Endodermal cell (in vitro differentiated cells): ENCODE measurements at regions not wholly inside any gene's neighbourhood (a gene's known extent, or its start where the extent isn't known, plus 50 kb on each side); places are given as distances from the start of the nearest gene placed in this dataset.

Experiments used
- DNase-seq: peaks from one replicate; pipeline ENCODE4 v3.0.0-alpha.2; 2017
- H3K27ac ChIP-seq: 2 replicates; pipeline ENCODE4 v1.5.1; 2013; ENCODE audit warnings: mild to moderate bottlenecking, low read depth, low read length, moderate library complexity
- H3K27me3 ChIP-seq: 2 replicates; pipeline ENCODE4 v1.6.1; 2013; ENCODE audit warnings: mild to moderate bottlenecking, low read length, moderate library complexity; ENCODE audit not compliant: insufficient read depth, control insufficient read depth, poor library complexity, severe bottlenecking
- H3K36me3 ChIP-seq: 2 replicates; pipeline ENCODE4 v1.7.0; 2013; ENCODE audit warnings: mild to moderate bottlenecking, low read length, moderate library complexity; ENCODE audit not compliant: control insufficient read depth, insufficient read depth
- H3K4me1 ChIP-seq: one replicate; pipeline ENCODE4 v1.7.0; 2013; ENCODE audit warnings: low read length; ENCODE audit not compliant: control insufficient read depth, insufficient read depth
- H3K4me3 ChIP-seq: 2 replicates; pipeline ENCODE4 v1.5.1; 2013; ENCODE audit warnings: mild to moderate bottlenecking, low read length, moderate library complexity
- H3K9ac ChIP-seq: 2 replicates; pipeline ENCODE4 v1.6.1; 2013; ENCODE audit warnings: mild to moderate bottlenecking, low read length, moderate library complexity; ENCODE audit not compliant: poor library complexity, severe bottlenecking; ENCODE audit errors: extremely low read depth
- H3K9me3 ChIP-seq: 2 replicates; pipeline ENCODE4 v1.6.1; 2013; ENCODE audit warnings: mild to moderate bottlenecking, low read length, moderate library complexity; ENCODE audit not compliant: control insufficient read depth
- H3K27ac Mint-ChIP-seq: 2 replicates; pipeline ENCODE4 v1.8.0; 2020; ENCODE audit warnings: mixed read lengths
- H3K27me3 Mint-ChIP-seq: 2 replicates; pipeline ENCODE4 v1.8.0; 2021; ENCODE audit warnings: mild to moderate bottlenecking, mixed read lengths; ENCODE audit not compliant: insufficient read depth
- H3K36me3 Mint-ChIP-seq: 2 replicates; pipeline ENCODE4 v1.8.0; 2020; ENCODE audit warnings: low read depth, mixed read lengths
- H3K4me1 Mint-ChIP-seq: 2 replicates; pipeline ENCODE4 v1.8.0; 2020; ENCODE audit warnings: mixed read lengths
- H3K4me3 Mint-ChIP-seq: 2 replicates; pipeline ENCODE4 v1.8.0; 2020; ENCODE audit warnings: mild to moderate bottlenecking, moderate library complexity, mixed read lengths
- H3K9me3 Mint-ChIP-seq: 2 replicates; pipeline ENCODE4 v1.8.0; 2020; ENCODE audit warnings: mild to moderate bottlenecking, mixed read lengths
- WGBS, 2 experiments: methylation state at CpG; one replicate each; pipeline versions ENCODE4 v1.1.5 to v1.1.7; 2013; ENCODE audit warnings: missing lambda C conversion rate in 2 of 2, mixed read lengths in 1 of 2; ENCODE audit not compliant: insufficient coverage in 1 of 2, insufficient read length in 1 of 2; 5-methylcytosine and 5-hydroxymethylcytosine counted together
- TF ChIP-seq, protein P1 (sequence below): fragments of 200-600 bp; sonication (generic); conservative IDR thresholded peaks from 2 replicates; pipeline ENCODE4 v1.5.0; 2021; ENCODE audit warnings: antibody characterized with exemption, mild to moderate bottlenecking

- no peak overlapping the region for H3K9ac ChIP-seq
- no peaks in the 10 kb centered on the region for H3K27me3 ChIP-seq
- peak; percentile 39 for DNase-seq
- H3K9me3 Mint-ChIP-seq, result no peaks in the 10 kb centered on the region
- H3K4me1 Mint-ChIP-seq, result peaks cover 13% of the 10 kb centered on the region
- H3K9me3 ChIP-seq, result no peaks in the 10 kb centered on the region
- no peak overlapping the region for H3K4me3 ChIP-seq
- TF ChIP-seq, protein P1, sequence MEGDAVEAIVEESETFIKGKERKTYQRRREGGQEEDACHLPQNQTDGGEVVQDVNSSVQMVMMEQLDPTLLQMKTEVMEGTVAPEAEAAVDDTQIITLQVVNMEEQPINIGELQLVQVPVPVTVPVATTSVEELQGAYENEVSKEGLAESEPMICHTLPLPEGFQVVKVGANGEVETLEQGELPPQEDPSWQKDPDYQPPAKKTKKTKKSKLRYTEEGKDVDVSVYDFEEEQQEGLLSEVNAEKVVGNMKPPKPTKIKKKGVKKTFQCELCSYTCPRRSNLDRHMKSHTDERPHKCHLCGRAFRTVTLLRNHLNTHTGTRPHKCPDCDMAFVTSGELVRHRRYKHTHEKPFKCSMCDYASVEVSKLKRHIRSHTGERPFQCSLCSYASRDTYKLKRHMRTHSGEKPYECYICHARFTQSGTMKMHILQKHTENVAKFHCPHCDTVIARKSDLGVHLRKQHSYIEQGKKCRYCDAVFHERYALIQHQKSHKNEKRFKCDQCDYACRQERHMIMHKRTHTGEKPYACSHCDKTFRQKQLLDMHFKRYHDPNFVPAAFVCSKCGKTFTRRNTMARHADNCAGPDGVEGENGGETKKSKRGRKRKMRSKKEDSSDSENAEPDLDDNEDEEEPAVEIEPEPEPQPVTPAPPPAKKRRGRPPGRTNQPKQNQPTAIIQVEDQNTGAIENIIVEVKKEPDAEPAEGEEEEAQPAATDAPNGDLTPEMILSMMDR, result no peak
- H3K4me3 Mint-ChIP-seq, result no peak overlapping the region
- no peaks in the 10 kb centered on the region for H3K36me3 ChIP-seq
- H3K27ac ChIP-seq, result no peak overlapping the region
- no peaks in the 10 kb centered on the region for H3K36me3 Mint-ChIP-seq
- H3K4me1 ChIP-seq, result no peaks in the 10 kb centered on the region
- no peak overlapping the region for H3K27ac Mint-ChIP-seq
- peaks cover 4% of the 10 kb centered on the region for H3K27me3 Mint-ChIP-seq
- 93% methylated on average over 4 of the region's 4 CpGs; no CpG with 5 or more reads in 1 of the 2 experiments for WGBS, 2 experiments
Measured at GRCh38 chr1:229184066-229184465, 86.8 kb upstream of the RAB4A start.

DNA sequence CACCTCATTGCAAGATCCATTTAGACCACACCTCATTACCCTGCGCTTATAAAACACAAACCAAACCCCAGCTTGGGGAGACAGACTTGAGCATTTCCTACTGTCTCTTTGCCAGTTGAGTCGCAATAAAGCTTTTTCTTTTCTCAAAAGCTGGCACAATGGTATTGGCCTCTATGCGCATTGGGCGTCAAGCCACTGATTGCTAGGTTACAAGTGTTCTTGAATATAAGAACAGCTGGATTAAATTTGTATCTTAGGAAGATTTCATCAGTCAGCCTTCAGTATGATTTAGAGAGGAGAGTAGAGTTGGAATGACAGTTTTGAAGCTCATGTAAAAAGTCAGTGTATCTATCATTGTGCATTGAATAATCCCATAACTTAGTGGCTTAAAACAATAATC is 84.9 kb upstream of the RAB4A start:
- Mint-ChIP-seq H3K4me1 (peaks cover 21% of the 10 kb centered on the region), H3K9me3 (no peaks in the 10 kb centered on the region)
- whole genome bisulfite sequencing, 2 experiments, result 92 to 100% methylated on average over 3 to 4 of the region's 4 CpGs

DNA sequence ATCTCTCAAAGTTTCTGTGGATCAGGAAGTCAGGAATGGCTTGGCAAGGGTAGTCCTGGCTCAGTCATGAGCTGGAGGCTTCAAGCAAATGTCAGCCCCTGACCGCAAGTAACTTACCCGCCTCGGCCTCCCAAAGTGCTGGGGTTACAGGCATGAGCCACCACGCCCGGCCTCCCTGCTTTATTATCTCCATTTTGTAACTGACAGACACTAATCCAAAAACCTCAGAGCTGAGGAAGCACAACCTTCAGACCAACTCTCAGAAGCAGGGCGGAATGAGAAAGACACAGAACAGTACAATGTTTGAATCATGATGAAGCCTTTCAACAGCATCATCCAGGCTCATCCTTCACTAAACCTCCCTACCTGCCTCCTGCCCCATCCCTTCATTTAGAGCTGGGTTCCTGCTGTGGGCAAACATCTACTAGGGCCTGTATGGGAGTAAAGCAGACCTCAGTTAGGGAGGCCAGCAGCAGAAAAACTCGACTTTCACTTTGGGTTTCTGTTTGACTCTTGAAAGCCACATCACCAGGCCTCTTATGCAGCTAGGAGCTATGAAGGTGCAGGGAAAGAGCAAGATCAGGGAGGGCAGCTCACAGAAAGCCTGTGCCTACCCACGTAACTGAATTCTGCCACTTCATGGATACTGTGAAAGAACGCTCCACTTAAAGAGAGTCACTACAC is 84.4 kb upstream of the RAB4A start:
- H3K9ac ChIP-seq, result no peak overlapping the region
- peaks cover 23% of the 10 kb centered on the region for H3K4me1 Mint-ChIP-seq
- no peak overlapping the region for H3K27ac Mint-ChIP-seq
- no peaks in the 10 kb centered on the region for H3K36me3 ChIP-seq
- WGBS, 2 experiments, result 93 to 94% methylated on average over 5 to 9 of the region's 9 CpGs
- no peak overlapping the region for H3K4me3 ChIP-seq
- no peaks in the 10 kb centered on the region for H3K9me3 ChIP-seq
- H3K4me3 Mint-ChIP-seq, result no peak overlapping the region
- DNase-seq, result no peak
- H3K4me1 ChIP-seq, result peaks cover 4% of the 10 kb centered on the region
- H3K27ac ChIP-seq, result no peak overlapping the region
- no peaks in the 10 kb centered on the region for H3K9me3 Mint-ChIP-seq
- TF ChIP-seq, protein P1, result no peak
- H3K27me3 ChIP-seq, result no peaks in the 10 kb centered on the region
- no peaks in the 10 kb centered on the region for H3K36me3 Mint-ChIP-seq
- peaks cover 4% of the 10 kb centered on the region for H3K27me3 Mint-ChIP-seq

More for the DNA sequence above, 84.9 kb upstream of the RAB4A start:
- H3K27me3 ChIP-seq, result no peaks in the 10 kb centered on the region
- Mint-ChIP-seq H3K4me3 (no peak overlapping the region), H3K27me3 (peaks cover 4% of the 10 kb centered on the region), H3K36me3 (no peaks in the 10 kb centered on the region), H3K27ac (no peak overlapping the region)
- no peak overlapping the region for H3K27ac ChIP-seq
- no peak overlapping the region for H3K4me3 ChIP-seq
- H3K9ac ChIP-seq, result no peak overlapping the region
- H3K4me1 ChIP-seq, result peaks cover 4% of the 10 kb centered on the region
- no peak for DNase-seq
- TF ChIP-seq, protein P1, result no peak
- no peaks in the 10 kb centered on the region for H3K9me3 ChIP-seq
- H3K36me3 ChIP-seq, result no peaks in the 10 kb centered on the region
